ENCODE measurements at regions not wholly inside any gene's neighbourhood (a gene's known extent, or its start where the extent isn't known, plus 50 kb on each side); places are given as distances from the start of the nearest gene placed in this dataset.

DNA sequence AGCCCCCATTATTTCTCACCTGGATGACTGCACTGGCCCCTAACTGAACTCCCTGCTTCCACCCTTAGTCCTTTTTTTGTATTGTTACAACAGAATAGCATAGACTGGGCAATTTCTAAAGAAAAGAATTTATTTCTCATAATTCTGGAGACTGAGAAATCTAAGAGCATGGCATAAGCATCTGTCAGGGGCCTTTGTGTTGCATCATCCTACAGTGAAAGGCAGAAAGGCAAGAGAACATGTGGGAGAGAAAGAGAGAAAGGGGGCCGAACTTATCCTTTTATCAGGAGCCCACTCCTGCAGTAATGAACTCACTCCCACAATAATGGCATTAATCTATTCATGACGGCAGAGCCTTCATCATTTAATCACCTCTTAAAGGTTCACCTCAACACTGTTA lies 122.1 kb downstream of the EFNB1 start:
- DNase-seq = no peak

DNA sequence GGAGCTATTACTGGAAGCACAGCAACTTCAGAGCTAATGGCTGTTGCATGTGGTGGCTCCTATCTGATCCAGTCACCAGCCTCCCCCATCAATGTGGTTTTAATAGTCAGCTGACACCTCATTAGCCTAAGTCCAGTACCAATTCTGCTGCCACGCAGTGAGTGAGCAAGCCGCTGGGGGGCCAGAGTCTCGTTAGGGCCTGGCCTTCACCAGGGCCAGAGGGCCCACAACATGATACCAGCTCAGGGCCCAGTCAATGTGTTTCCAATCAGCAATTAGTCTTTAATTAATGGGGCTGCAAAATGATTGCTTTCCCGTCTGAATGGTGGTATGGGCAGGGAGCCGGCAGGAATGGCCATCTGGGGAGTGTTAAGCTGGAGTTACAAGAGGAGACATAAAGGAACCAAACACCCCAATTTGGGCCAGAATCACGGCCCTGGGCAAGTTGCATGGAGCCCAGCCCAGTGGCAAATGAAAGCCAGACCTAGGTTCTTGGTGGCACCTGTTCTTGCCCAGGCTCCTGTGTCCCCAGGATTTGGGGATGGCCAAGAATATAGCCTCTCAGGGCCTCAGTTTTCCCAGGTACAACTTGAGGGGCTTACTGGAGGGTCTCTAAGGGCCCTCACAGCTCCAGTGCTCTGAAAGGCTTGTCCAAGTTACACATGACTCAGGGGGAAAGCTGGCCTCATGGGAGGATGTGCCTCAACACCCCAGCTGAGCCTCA lies 119.2 kb downstream of the EFNB1 start:
- DNase-seq = no peak

DNA sequence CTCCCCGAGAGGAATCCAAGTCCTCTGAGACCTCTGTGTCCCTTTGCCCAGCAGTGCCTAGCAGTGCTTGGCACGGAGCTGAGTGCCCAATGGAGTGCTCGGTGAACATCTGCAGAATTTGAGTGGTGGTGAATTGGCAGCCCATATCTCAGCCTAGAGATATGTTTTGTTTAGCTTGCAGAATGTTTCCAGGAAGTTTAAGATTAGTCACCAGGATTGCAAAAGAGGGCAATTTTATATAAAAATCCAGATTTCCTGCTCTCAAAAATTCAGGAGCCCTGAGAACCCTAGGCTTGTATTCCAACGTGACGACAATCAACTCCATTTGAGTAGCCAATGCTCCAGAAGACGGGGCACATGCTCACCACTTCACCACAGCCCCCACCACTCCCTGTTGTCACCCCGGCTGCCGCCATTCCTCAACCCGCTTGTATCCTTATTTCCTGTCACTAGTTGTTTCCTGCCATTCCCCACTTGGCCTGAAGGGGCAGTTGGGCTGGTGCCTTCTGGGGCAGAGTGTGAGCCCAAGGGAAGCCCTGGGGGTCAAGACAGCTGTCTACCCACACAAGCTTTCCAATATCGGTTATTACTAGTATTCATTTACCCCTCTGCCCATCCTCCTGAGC lies 116.9 kb downstream of the EFNB1 start:
- no peak for DNase-seq

DNA sequence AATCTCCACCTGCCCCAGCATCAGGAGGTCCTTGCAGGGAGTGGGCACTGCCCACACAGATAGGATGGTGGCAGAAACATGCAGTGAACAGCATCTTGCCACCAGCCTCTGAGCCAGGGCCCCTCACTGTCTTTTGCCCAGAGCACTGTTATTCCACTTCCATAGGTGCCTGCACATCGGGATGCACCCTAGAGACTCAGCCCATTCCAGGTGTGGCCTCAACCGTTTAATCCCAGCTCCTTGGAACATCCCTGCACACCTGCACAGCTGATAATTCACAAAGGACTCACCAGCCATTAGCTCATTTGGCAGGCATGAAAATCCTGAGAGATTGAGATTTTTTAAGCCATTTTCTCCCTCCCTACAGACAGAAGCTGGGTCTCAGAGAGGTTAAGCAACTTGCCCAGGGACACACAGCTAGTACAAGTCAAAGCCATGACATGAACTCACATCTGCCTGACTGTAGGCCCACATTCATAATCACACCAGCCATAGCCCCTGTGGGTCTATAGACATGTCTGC lies 116.3 kb downstream of the EFNB1 start:
- no peak for DNase-seq

DNA sequence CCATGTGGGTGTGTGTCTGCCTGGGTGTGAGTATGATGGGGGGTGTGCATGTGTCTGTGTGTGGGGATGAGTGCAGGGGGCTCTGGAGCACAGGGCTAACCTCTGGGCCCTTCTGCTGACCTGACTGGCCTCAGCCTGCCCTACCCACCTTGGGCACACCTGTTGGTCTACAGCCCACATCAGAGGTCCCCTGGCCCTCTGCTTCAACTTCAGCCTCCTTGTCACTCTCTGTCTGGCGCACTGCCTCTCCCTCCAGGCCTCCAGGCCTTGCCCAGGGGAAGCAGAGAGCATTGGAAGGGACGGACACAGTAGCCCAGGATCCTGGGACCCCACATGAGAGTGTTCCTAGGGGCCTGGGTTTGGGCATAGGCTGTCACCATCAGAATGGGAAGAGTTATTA lies 115.4 kb downstream of the EFNB1 start:
- DNase-seq = no peak

DNA sequence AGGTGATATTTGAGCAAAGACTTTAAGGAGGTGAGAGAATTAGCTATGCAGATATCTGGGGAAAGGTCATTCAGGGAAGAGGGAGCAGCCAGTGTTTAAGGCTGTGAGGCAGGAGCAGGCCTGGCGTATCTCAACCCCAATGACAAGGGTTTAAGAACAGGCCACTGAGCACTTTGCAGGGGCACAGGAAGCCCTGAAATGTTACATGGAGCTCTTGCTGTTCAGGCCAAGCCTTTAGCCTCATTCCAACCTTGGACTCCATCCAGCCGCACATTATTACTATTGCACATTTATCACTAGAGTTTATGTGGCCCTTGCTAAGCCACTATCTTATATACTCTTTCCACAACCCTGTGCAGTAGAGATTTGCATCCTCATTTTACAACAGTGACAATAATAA lies 114.0 kb downstream of the EFNB1 start:
- no peak for DNase-seq

DNA sequence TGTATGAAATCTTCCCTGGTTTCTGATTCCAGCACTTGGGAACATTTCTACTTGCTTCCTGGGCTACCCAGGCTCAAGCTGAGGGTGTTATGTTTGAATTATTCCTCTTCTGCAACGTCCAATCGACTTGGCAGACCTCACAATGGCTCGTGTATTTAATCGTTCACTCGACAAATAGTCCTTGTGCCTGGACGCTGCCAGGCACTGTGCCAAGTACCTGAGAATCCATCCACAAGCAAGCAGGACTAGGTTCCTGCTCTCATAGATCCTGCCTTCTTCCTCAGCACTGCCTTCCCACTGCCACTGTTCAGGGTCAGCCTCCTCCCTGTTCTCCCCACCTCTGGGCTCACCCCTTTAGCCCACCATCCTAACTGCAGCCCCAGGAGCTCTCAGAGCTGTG lies 113.3 kb downstream of the EFNB1 start:
- DNase-seq = no peak

DNA sequence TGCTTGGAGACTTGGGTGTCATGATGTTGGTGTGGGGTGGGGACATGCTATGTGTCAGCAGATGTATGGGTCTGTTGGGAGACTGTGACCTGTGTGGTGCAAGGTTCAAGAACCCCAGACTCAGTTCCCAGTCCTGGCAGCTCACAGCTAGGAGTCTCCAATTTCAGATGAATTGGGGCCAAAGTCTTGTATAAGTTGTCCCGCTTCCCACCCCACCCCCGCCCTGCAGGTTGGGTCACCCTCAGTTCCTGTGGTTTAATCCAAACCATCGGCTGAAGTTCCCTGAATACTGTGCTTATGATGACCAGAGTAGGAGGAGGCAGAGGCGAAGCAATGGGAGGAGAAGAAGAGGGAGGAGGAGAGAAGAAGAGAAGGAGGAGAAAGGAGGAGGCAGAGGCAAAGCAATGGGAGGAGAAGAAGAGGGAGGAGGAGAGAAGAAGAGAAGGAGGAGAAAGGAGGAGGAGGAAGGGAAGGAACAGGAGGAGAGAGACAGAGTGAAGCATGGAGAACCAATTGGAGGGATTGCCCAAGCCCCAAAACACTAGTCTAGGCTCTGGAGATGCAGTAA lies 112.6 kb downstream of the EFNB1 start:
- no peak for DNase-seq

DNA sequence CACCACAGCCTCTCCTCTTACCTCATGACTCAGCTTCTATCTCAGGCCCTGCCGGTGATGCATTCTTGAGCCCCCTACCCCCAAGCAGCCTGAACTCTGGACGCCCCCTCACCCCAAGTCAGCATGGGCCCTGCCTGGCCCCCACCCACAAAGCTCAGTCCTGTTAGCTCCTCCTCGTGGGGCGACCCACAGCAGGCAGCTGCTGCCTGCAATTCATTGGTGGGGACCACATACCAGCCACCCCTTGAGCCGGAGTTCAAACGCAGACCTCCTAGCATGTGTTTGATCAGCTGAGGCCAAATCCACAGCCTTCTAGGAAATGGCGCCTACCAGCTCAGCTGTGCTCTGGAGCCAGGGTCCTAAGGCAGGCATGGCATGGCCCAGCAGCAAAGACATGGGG lies 111.8 kb downstream of the EFNB1 start:
- no peak for DNase-seq

DNA sequence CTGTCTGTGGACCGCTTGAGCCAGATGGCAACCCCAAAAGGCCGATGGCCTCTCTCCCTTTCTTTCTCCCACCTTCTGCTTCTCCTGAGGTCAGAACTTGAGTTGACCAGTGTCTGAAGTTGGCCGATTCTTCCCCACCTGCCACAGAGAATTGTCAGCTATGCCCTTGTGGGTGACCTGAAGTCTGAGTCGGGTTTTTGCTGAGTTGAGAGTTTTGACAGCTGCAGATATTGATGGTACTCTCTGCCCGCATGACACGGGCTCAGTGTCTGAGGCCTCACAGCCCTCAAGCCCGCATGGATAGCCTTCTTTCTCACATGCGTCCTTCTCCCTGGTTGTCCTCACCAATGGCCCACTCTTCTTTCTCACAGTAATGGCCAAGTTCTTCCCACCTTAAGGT lies 111.0 kb downstream of the EFNB1 start:
- no peak for DNase-seq

DNA sequence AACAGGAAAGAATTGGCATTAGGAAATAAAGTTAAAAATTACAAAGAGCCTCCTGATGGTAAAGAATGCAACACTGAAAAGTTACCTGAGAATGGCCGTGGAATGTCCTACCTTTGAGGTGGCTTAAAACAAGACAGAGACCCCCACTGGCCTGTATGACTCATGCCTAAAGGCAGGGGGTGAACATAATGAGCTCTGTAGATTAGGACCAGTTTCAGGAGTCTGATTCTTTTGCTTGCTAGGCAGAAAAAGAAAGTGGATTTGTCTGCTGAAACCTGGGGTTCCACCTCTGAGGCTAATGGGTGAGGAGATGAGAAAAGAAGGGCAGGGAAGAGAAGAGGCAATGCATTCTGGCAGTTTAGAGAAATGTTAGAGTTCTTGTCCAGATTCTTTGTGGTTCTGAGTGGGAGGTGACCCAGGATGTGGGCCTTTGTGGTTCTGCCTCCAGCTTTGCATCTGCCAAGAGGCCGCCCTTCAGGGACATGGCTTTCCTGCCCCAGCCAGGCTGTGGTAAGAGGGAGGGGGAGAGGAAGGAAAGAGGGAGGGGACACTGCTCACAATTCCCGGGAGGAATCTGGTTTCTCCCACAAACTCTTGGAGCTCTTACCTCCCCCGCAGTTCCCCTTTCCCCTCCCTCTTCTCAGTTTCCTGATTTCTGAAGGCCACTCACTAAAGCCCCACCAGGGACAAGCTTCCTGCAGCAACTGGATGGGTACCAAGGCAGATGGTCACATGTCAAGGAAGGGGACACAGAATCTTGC lies 109.6 kb downstream of the EFNB1 start:
- DNase-seq = no peak

DNA sequence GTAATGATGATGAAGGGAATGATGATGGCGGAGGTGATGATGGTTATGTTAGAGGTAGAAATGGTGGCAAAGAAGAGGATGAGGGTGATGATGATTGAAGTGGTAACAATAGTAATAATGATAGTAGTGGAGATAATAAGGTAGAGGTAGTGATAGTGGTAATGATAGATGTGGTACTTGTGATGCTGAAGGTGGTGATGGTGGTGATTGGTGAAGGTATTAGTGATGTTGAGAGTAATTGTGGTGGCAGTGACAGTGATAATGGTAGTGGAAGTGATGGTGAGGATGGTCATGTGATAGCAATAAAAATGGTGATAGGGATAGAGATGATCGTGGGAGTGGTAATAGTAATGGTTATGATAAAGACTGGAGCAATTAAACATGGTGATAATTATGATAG lies 108.8 kb downstream of the EFNB1 start:
- DNase-seq = no peak

DNA sequence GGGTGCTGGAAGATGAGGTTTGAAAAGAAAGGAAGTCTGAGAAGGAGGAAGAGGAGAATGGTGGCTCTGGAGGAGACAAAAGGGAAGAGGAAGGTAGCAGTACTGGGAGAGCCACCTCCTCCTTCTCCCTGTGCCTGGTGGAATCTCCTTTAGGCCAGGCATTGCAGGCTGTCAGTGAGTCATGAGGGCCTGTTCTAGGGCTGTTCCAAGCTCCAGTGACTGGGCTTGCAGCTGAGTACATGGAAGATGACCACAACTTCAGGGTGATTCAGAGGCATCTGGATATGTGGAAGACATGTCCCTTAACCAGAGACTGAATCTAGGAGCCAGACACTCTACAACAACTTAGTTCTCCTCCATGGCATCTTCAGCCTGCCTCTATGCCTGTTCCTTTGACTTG lies 107.8 kb downstream of the EFNB1 start:
- no peak for DNase-seq

DNA sequence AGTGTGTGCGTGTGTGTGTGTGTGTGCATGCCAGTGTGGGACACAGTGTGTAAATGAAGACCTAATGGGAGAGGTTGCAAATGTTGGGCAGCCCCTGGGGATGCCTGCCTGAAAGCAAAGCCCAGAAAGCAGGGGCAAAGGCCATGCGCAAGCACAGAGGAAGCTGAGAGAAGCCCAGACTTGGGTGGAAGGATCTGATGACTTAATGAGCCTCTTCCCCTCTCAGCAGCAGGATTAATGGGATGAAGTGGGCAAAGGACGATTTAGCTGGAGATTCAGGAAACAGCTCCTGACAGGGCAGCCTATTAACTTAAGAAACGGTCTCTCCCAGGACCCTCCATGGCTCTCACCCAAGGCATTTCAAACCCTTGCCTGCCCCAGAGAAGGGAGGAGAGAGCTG lies 107.3 kb downstream of the EFNB1 start:
- no peak for DNase-seq

DNA sequence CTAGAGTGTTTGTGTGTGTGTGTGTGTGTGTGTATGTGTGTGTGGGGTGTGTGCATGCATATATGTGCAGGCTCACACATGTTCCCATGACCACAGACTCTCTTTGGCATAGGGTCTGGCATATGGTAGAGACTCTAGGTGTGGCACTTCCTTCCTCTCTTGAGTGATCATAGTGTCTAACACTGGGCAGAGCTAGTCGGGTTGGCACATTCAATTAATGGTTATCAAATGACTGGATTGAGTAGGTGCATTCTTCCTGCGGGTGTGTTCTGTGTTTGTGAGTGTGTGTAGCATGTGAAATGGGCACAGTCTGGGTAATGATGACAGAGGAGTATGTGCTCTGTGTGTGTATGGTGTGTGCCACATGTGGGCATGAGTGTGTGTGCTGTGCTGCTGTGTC lies 106.5 kb downstream of the EFNB1 start:
- no peak for DNase-seq

DNA sequence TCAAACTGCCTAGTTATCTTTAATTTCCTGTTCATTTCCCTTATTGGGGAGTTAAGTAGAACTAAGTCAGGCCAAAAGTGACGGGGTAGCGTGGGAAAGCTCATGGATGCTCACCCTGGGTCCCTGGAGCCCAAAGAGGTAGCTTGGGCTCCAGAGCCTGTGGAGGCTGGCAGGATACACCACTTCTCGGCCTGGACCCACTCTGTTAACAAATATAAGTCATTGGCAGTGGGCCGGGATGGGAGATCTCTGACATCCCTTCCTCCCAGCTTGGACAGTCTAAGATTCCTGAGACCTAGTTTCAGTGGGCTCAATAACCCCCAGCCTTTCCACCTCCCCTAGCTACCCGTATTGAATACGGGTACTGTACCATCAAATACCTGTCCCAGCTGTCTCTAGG lies 106.1 kb downstream of the EFNB1 start:
- DNase-seq = no peak

DNA sequence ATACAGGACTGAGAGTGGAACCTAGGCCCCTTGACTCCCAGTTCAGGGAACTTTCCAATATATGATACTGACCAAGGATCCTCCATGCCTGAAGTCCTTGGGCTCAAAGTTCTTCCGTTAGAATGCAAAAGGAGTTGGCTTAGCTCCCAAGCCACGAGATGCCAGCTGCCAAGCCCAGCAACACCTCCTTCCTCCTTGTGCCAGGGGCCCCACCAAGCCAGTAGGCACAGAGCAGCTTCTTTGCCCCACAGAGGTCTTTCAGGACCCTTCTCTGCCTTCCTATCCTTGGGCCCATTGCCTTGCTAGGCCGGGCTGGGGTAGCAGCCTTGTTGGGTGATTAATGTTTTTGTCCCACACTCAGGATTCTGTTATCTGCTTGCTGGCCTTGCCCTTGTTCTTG lies 105.6 kb downstream of the EFNB1 start:
- no peak for DNase-seq

DNA sequence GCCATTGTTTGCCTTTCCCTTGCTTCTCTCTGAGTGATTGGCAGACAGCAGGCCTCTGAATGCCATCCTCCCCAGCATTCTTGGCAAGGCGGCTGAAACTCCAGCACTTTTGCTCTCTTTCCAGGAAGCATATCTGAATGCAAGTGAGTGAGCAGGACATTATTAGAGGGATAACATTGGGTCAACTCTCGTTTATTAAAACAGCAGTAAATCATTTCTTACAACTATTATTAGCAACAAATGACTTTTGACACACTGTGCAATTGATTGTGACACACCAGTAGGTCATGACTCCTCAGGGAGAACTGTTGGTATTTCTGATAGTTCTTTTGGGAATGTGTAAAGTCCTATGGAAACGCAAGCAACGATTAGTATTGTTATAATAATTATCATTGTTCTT lies 103.8 kb downstream of the EFNB1 start:
- no peak for DNase-seq

DNA sequence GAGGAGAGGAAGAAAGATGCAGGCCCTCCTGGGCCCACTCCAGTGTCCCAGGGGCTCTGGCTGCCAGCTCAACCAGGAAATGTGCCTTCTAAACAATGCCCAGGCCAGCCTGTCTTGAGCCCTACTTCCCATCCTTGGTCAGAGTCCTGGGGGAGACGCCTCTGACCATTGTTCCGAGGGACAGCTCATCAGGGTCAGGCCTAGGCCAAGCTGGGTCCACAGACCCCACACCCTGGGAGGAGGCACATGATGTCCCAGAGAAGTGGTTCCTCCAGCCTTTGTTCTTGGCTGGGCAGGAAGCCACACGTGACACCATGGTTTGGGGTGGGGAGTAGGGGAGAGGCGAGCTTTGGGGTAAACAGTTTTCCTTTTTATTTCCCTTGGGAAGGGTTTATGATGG lies 102.5 kb downstream of the EFNB1 start:
- no peak for DNase-seq

DNA sequence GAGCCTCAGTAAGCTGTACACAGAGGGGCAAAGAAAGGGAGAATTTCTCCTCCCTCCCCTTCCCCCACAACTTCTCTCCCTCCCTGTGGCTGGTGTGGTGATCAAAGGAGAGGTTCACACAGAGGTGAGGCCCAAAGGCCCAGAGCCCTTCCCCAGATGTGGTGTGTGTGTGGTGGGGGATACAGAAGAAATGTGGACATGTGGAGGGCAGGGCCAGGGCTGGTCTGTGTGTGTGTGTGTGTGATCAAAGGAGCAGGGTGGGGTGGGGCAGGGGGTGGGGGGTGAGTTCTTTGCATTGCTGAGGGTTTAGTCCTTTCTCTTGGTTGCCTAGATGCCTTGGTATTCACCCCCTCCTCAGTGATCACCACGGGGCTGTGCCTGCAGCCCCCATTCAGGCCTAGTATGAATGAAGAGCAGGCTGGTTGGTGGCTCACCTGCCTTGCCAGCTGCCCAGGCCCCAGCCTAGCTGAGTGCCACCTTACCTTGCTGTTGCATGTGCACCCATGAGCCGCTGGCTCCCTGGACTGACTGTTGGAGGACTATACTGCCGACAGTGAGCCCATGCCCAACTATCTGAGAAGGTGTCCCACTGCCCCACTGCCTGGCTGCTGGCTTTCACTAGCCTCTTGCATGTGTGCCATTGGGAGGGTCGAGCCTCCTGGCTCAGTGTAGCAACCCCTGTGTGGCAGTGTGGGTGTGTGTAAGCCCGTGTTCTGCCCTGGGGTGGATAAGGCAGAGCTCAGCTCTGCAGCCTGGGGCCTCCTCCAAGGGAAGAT lies 101.9 kb downstream of the EFNB1 start:
- no peak for DNase-seq

Measured in amygdala (tissue), 56 donors.